ENCODE measurements at regions not wholly inside any gene's neighbourhood (a gene's known extent, or its start where the extent isn't known, plus 50 kb on each side); places are given as distances from the start of the nearest gene placed in this dataset.
"Not testable (repeated sequence)": the region's sequence is repeated elsewhere in the genome, so short reads cannot be mapped to it uniquely, and the experiment has no call there.

GRCh38 chr2:160584972-160585494 lies 91.4 kb upstream of the RBMS1 start:
- DNase-seq, result no peak

- no peak for DNase-seq
These were observed 97.1 kb upstream of the RBMS1 start for GRCh38 chr2:160590664-160591063.

GRCh38 chr2:160592401-160592800 lies 98.8 kb upstream of the RBMS1 start:
- DNase-seq, result no peak

- DNase-seq, result no peak
These were observed 99.4 kb upstream of the RBMS1 start for GRCh38 chr2:160592993-160593392.

GRCh38 chr2:160596441-160596840 lies 102.8 kb upstream of the RBMS1 start:
- DNase-seq, result no peak

- DNase-seq, result not testable (repeated sequence)
These were observed 106.8 kb upstream of the RBMS1 start for GRCh38 chr2:160600437-160600836.

GRCh38 chr2:160602073-160602472 lies 108.5 kb upstream of the RBMS1 start:
- DNase-seq, result no peak

- no peak for DNase-seq
These were observed 110.3 kb upstream of the RBMS1 start for GRCh38 chr2:160603771-160604510.

GRCh38 chr2:160606341-160606740 lies 112.7 kb upstream of the RBMS1 start:
- no peak for DNase-seq

- DNase-seq, result no peak
These were observed 115.0 kb upstream of the RBMS1 start for GRCh38 chr2:160608599-160608998.

GRCh38 chr2:160609346-160609745 lies 115.7 kb upstream of the RBMS1 start:
- DNase-seq, result no peak

GRCh38 chr2:160610041-160610440 lies 116.4 kb upstream of the RBMS1 start:
- DNase-seq, result no peak

GRCh38 chr2:160612266-160612856 lies 118.8 kb upstream of the RBMS1 start:
- no peak for DNase-seq

GRCh38 chr2:160613466-160614153 lies 120.0 kb upstream of the RBMS1 start:
- DNase-seq, result no peak

- DNase-seq, result no peak
These were observed 120.8 kb upstream of the RBMS1 start for GRCh38 chr2:160614391-160614790.

- no peak for DNase-seq
These were observed 122.1 kb upstream of the RBMS1 start for GRCh38 chr2:160615706-160616105.

GRCh38 chr2:160616149-160616548 lies 122.5 kb upstream of the RBMS1 start:
- no peak for DNase-seq

GRCh38 chr2:160621748-160622147 lies 128.1 kb upstream of the RBMS1 start:
- DNase-seq, result no peak

- not testable (repeated sequence) for DNase-seq
These were observed 134.5 kb upstream of the RBMS1 start for GRCh38 chr2:160628020-160628637.

- no peak for DNase-seq
These were observed 135.2 kb upstream of the RBMS1 start for GRCh38 chr2:160628811-160629210.

- no peak for DNase-seq
These were observed 137.4 kb upstream of the RBMS1 start for GRCh38 chr2:160630801-160631590.

All from left kidney (tissue), 1 donor.